ENCODE measurements at regions not wholly inside any gene's neighbourhood (a gene's known extent, or its start where the extent isn't known, plus 50 kb on each side); places are given as distances from the start of the nearest gene placed in this dataset.

GRCh38 chr12:125966641-125967040 is 901.4 kb downstream of the AACS start:
- no peak overlapping the region for H3K4me3 ChIP-seq (ENCODE audit: low read depth, low read length)
- no peak for TF ChIP-seq CTCF (IDR thresholded peaks at IDR 0.05; ENCODE audit: borderline replicate concordance, insufficient read depth, low read depth, low read length)

DNA sequence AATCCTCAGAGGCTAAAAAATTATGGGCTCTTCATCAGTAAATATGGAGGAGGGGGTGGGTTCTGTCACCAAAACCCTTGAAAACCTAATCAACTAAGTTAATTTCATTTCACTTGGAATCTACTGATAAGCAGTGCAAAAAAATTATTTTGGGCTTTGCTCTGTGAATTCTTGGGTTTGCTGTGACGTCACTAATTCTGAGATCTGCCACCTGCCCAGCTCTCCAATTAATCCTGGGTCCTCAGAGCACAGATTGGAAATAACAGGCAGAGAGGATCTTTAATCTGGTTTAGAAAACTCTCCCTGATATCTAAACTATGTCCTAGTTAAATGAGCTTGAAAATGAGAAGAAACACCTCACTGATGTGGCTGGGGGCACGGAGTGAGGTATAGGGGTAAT is 903.2 kb downstream of the AACS start:
- TF ChIP-seq CTCF (IDR thresholded peaks at IDR 0.05; ENCODE audit: borderline replicate concordance, insufficient read depth, low read depth, low read length), result no peak
- no peak overlapping the region for H3K4me3 ChIP-seq (ENCODE audit: low read depth, low read length)

- no peak for TF ChIP-seq CTCF (IDR thresholded peaks at IDR 0.05; ENCODE audit: borderline replicate concordance, insufficient read depth, low read depth, low read length)
- H3K4me3 ChIP-seq (ENCODE audit: low read depth, low read length), result no peak overlapping the region
Measured at GRCh38 chr12:125971981-125972380, 906.7 kb downstream of the AACS start.

DNA sequence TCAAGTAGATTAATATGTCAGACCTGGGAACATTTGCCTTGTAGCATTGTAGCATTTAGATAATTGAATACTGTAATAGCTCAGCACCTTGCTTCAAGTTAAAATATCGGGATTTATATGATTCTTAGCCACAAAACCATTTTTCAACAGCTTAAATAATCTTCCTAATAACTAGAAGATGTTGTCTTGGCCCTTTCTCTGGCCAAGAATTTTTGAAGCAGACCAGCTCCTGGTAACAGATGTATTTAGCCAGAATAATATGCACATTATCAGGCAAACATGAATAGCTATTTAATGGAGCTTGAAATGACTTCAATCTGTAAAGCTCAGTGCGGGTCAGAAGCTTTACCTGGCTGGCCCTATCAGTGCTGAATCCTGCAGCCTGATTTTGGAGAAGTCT is 913.1 kb downstream of the AACS start:
- no peak overlapping the region for H3K4me3 ChIP-seq (ENCODE audit: low read depth, low read length)
- TF ChIP-seq CTCF (IDR thresholded peaks at IDR 0.05; ENCODE audit: borderline replicate concordance, insufficient read depth, low read depth, low read length), result no peak

DNA sequence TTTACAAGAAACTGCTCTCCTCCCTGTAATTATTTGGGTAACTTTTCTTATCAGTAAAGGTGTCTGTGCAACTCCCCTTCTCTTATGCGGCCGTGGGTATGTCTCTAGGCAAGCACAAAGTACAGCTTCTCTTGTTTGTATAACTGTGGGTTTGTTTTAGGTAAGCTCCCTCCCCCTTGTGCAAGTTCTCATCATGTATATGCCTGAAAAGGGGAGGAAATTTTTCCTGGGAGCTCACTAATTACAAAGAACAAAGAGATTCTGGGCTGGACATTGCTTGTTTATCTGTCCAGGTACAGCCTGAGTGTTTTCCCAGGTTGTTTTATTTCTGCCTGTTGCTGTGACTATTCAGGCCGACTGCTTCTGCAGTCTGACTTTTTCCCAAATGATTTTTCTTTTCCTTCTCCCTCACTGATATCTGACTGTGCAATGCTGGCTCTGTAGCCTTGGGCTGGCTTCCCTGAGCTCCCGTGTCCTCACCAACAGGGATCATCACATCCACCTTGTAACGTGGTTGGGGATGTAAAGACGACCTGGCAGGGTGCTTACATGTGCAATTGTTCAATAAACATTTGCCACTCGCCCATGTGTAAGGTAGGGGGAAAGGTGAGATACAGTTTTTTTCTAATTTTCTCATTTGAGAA is 916.5 kb downstream of the AACS start:
- H3K4me3 ChIP-seq (ENCODE audit: low read depth, low read length), result no peak overlapping the region
- no peak for TF ChIP-seq CTCF (IDR thresholded peaks at IDR 0.05; ENCODE audit: borderline replicate concordance, insufficient read depth, low read depth, low read length)

GRCh38 chr12:125983094-125983783 is 918.0 kb downstream of the AACS start:
- no peak overlapping the region for H3K4me3 ChIP-seq (ENCODE audit: low read depth, low read length)
- TF ChIP-seq CTCF (IDR thresholded peaks at IDR 0.05; ENCODE audit: borderline replicate concordance, insufficient read depth, low read depth, low read length), result no peak

Data from GM12875 (cell line).